LNCaP clone FGC (cell line): ENCODE measurements at regions not wholly inside any gene's neighbourhood (a gene's known extent, or its start where the extent isn't known, plus 50 kb on each side); places are given as distances from the start of the nearest gene placed in this dataset.

Source experiments
- DNase-seq: peaks from one replicate; pipeline ENCODE4 v3.0.0-alpha.2; 2011; ENCODE audit warnings: low read depth
- H3K4me3 ChIP-seq: 2 replicates; pipeline ENCODE4 v1.5.1; 2011; ENCODE audit warnings: mild to moderate bottlenecking, low read depth, low read length, control low read depth
- TF ChIP-seq, protein P1 (sequence below): IDR thresholded peaks from 2 replicates; pipeline ENCODE4 v1.5.1; 2012; ENCODE audit warnings: mild to moderate bottlenecking; ENCODE audit not compliant: control insufficient read depth, insufficient read depth; ENCODE audit errors: extremely low read depth

DNA sequence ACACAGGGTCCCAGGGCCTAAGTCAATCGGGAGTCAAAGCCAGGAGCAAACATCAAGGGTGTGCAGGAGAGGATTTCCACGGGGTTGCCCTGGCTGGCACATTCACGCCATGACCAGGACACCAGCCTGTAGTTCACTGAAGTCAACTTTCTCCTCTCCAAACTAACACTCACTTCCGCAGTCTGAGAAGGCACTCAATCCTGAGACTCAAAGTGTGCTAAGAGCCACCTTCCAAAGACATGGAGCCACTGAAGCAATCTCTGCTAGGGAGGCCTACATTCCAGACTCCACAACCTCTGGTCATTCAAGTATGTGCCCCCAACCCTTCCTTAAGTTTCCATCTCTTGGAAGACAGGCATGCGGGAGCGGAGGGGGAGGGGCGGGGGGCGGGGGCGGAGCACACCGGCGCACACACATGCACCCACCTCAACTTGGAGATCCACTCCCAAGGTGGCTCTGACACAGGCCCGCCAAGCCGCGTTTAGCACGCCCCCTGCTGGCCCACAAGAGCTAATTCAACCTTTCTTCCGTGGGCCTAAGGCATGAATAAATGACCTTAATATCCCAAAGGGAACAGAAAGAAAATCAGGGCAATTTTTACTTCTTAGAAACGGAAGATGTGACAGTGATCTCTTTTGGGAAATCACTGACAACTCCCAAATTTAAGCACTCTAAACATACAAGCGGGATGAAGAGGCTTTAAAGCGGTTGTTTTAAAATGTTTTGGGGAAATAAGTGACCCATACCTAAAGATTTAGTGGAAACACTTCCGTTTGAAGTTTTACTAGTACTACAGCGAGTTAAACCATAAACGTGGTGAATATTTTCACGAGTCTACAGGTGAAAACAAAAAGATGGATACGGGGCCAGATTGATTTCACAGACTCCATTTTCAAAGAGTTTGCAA is 162.5 kb upstream of the CHRNA7 start:
- TF ChIP-seq, protein P1, sequence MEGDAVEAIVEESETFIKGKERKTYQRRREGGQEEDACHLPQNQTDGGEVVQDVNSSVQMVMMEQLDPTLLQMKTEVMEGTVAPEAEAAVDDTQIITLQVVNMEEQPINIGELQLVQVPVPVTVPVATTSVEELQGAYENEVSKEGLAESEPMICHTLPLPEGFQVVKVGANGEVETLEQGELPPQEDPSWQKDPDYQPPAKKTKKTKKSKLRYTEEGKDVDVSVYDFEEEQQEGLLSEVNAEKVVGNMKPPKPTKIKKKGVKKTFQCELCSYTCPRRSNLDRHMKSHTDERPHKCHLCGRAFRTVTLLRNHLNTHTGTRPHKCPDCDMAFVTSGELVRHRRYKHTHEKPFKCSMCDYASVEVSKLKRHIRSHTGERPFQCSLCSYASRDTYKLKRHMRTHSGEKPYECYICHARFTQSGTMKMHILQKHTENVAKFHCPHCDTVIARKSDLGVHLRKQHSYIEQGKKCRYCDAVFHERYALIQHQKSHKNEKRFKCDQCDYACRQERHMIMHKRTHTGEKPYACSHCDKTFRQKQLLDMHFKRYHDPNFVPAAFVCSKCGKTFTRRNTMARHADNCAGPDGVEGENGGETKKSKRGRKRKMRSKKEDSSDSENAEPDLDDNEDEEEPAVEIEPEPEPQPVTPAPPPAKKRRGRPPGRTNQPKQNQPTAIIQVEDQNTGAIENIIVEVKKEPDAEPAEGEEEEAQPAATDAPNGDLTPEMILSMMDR, result peak; percentile 96
- peak; percentile 13 for DNase-seq
- no peak overlapping the region for H3K4me3 ChIP-seq

GRCh38 chr15:31869686-31870307 is 160.5 kb upstream of the CHRNA7 start:
- TF ChIP-seq, protein P1, result no peak
- no peak overlapping the region for H3K4me3 ChIP-seq
- no peak for DNase-seq

GRCh38 chr15:31870328-31871165 is 159.8 kb upstream of the CHRNA7 start, which contains the start of gene OTUD7A:
OTUD7A (minus strand) TSS chr15:31870673.
- H3K4me3 ChIP-seq, result peak within 1 kb of the TSS; percentile 61
- peak; percentile 21 for DNase-seq
- TF ChIP-seq, protein P1, result no peak

DNA sequence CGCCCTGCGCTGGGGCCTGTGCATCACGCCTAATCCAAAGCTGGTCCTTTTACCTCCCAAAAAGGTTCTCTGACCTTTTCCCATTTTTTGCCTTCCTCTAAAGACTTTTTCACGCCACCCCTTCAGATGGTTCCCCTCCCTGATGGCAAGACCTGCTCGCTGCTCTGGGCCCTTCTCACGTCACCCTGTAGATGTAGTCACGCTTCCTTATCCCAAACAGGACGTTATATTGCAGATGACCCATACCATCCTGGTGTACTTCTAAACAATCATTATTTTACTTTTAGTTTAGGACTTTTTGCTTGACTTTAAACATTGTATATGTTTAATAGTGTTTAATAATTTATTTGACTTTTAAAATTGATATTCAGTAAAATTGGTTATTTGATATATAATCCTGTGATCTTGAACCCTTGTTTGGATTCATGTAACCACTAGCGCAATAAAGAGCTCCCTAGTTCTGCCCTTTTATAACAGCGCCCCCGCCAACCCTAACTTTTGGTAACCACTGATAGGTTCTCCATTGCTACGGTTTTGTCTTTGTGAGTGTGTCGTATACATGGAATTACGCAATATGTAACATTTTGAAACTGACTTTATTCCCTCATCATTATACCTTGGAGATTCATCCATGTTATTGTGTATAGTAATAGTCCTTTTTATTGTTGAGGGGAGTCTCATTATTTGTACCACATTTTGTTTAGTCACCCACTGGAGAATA is 159.0 kb upstream of the CHRNA7 start:
- H3K4me3 ChIP-seq, result peak overlapping the region; percentile 61
- DNase-seq, result no peak
- TF ChIP-seq, protein P1, result no peak

GRCh38 chr15:31871887-31872281 is 158.4 kb upstream of the CHRNA7 start:
- TF ChIP-seq, protein P1, result no peak
- DNase-seq, result no peak
- H3K4me3 ChIP-seq, result no peak overlapping the region

GRCh38 chr15:31887246-31887645 is 143.1 kb upstream of the CHRNA7 start:
- TF ChIP-seq, protein P1, result 0 out of 2 replicates have a peak, but pooled peaks have one; percentile 16
- DNase-seq, result no peak
- H3K4me3 ChIP-seq, result no peak overlapping the region
